ENCODE measurements at regions not wholly inside any gene's neighbourhood (a gene's known extent, or its start where the extent isn't known, plus 50 kb on each side); places are given as distances from the start of the nearest gene placed in this dataset.

GRCh38 chr13:65143920-65144319, 2086.2 kb downstream of the PCDH9 start:
- TF ChIP-seq REST (IDR thresholded peaks at IDR 0.05; ENCODE audit: unreplicated experiment) (no peak), CTCF (conservative IDR thresholded peaks at IDR 0.05; ENCODE audit: low read depth in 2 of 2) (no peak), EZH2 (IDR thresholded peaks at IDR 0.05; ENCODE audit: low read depth, unreplicated experiment) (no peak), POLR2AphosphoS5 (IDR thresholded peaks at IDR 0.05; ENCODE audit: low read depth) (no peak), EZH2phosphoT487 (IDR thresholded peaks at IDR 0.05; ENCODE audit: unreplicated experiment) (no peak), ZNF462 (CRISPR knock-in tag; IDR thresholded peaks at IDR 0.05) (no peak), CREB1 (CRISPR knock-in tag; IDR thresholded peaks at IDR 0.05; ENCODE audit: low read depth) (no peak), STAT1 (IDR thresholded peaks at IDR 0.05; ENCODE audit: unreplicated experiment) (no peak), ETS1 (IDR thresholded peaks at IDR 0.05) (no peak), NANOG (IDR thresholded peaks at IDR 0.05; ENCODE audit: borderline replicate concordance) (no peak), JUNB (IDR thresholded peaks at IDR 0.05; ENCODE audit: unreplicated experiment) (no peak), ZNF114 (CRISPR knock-in tag; IDR thresholded peaks at IDR 0.05) (no peak)

Measured in GM23338 (cell line).